Activated T-cell treated with anti-CD3 and anti-CD28 coated beads for 48 hours (primary cell): ENCODE measurements at regions not wholly inside any gene's neighbourhood (a gene's known extent, or its start where the extent isn't known, plus 50 kb on each side); places are given as distances from the start of the nearest gene placed in this dataset.

Source experiments
- DNase-seq: peaks from one replicate; pipeline ENCODE4 v3.0.0-alpha.2; 2020; ENCODE audit warnings: low read depth

DNA sequence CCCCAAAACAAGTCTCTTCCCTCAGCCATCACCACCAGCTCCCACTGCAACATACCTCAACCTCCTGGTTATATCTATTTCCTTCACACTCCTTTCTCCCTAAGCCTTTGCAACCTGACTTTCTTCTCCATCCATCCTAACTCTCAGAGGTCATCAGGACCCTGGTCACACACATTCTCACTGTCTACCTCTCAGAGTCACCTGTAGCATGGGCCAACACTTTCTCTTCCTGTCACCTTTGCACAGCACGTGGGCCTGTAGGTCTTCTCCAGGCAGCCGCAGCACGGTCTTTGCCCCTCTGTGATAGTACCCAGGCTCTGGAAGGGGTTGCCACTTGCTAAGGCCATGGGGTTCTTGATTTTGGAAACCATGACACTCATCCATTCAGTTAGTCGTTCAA lies 921.1 kb downstream of the UQCRFS1 start:
- DNase-seq, result no peak

DNA sequence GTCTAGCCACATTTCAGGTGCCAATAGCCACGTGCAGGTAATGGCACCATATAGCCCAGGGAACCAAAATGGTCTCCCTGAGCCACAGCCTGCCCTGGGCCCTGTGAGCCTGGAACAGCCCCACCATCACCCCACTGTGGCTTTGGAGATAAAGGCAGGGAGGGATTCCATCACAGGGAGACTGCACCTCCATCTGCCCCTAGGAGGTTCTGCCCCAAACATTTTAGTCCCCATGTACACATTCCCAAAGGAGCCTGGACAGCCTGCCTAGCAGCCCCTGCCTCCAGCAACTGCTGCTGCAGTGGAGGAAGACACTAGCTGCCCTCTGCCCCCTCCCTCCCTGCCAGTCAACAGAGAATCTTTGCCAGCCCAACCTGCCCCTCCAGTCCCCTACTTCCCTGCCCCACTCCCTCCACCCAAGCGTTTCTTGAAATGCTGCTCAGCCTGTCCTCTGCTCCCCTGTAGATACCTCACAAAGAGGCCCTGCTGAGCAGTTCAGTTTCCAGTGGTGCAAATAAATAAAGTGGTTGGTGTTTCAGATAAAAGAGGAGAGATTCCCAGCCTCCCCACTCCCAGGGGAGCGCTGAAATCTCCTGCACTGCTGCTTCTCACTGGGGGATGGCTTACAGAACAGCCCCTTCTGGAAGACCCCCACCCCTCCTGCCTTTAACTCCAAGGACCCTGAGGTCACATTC lies 921.8 kb downstream of the UQCRFS1 start:
- no peak for DNase-seq

GRCh38 chr19:28289295-28290063 lies 923.5 kb downstream of the UQCRFS1 start:
- no peak for DNase-seq

GRCh38 chr19:28288572-28289264 lies 924.2 kb downstream of the UQCRFS1 start:
- DNase-seq, result no peak

DNA sequence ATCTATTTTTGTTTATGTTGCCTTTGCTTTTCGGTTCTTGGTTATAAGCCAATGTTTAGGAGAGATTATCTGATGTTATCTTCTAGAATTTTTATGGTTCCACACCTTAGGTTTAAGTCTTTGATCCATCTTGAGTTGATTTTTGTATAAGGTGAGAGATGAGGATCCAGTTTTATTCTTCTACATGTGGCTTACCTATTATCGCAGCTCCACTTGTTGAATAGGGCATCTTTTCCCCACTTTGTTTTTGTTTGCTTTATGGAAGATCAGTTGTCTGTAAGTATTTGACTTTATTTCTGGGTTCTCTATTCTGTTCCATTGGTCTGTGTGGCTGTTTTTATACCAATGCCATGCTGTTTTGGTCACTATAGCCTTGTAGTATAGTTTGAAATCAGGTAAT lies 927.0 kb downstream of the UQCRFS1 start:
- no peak for DNase-seq

DNA sequence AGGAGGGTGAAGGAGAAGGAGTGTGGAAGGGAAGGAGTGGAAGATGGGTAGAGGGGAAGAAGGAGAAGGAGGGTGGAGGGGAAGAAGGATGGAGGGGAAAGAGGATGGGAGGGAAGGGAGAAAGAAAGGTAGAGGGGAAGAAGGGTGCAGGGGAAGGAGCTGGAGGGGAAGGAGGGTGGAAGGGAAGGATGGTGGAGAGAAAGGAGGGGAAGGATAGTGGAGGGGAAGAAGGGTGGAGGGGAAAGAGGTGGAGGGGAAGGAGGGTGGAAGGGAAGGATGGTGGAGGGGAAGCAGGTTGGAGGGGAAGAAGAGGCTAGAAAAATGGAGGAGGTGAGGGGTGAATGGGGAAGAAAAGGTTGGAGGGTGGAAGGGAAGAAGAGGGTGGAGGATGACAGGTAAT lies 927.9 kb downstream of the UQCRFS1 start:
- DNase-seq, result no peak

DNA sequence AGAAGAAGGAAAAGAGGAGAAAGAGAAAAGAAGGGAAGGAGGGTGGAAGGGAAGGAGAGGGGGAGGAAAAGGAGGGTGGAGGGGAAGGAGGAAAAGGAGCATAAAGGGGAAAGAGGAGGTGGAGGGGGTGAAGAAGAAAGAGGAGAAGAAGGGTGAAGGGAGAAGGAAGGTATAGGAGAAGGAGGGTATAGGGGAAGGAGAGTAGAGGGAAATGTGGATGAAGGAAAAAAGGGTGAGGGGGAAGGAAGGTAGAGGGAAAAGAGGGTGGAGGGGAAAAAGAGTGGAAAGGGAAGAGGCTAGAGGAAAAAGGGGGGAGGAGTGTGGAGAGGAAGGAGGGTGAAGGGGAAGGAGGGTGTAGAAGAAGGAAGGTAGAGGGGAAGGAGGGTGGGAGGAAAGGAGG lies 928.6 kb downstream of the UQCRFS1 start:
- no peak for DNase-seq

GRCh38 chr19:28283592-28283991 lies 929.4 kb downstream of the UQCRFS1 start:
- no peak for DNase-seq

GRCh38 chr19:28281676-28282075 lies 931.3 kb downstream of the UQCRFS1 start:
- DNase-seq, result no peak

GRCh38 chr19:28264556-28264955 lies 948.4 kb downstream of the UQCRFS1 start:
- no peak for DNase-seq

GRCh38 chr19:28258829-28259228 lies 954.1 kb downstream of the UQCRFS1 start:
- DNase-seq, result no peak

DNA sequence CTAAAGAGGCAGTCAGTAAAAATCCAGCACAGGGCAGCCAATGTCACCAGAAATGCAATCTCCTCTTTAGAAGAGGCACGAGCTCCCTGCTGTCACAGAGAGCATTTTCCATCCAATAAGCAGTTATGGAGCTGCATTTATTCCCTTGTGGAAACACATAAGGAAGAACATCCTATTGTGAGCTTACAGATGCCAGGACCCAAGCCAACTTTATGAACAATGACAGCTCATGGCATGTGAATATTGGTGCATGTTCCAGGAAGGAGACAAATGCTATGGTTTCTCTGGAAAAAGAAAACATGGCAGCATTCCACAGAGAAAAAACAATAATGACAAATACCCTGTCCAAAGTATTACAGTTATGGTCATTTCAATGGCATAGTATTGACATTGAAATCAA lies 955.6 kb downstream of the UQCRFS1 start:
- no peak for DNase-seq

DNA sequence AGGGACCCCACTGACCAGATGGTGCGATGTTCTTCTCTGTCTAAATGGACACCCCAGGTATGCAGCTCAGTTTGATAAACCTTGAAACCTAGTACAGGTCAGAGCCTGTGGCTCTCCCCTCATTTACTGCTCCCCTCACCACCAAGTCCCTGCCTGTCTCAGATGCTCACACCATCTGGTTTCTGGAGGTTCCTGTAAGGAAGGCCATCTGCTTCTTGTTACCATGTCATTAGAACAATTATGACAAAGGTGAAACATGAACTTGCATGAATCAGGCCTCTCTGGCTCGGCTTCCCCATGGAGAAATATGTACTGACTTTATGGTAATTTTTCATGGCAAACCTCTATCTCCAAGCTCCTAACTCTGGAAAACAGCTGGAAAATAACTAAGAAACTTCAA lies 965.7 kb downstream of the UQCRFS1 start:
- DNase-seq, result no peak

DNA sequence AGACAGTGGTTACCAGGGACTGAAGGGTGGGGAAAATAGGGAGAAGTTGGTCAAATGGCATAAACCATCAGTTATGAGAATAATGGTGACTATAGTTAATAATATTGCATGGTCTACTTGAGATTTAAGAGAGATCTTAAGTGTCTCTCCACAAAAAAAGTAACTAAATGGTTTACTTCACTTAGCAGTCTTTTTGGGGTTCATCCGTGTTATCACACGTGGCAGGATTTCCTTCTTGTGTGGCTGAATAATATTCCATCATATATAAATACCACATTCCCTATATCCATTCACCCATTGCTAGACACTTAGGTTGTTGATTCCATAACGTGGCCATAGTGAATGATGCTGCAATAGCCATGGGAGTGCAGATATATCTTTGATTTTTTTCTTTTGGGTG lies 967.0 kb downstream of the UQCRFS1 start:
- DNase-seq, result no peak

- no peak for DNase-seq
Measured at GRCh38 chr19:28244966-28245365, 968.0 kb downstream of the UQCRFS1 start.

GRCh38 chr19:28242317-28242927 lies 970.5 kb downstream of the UQCRFS1 start:
- DNase-seq, result no peak

- DNase-seq, result no peak
Measured at GRCh38 chr19:28239270-28239669, 973.7 kb downstream of the UQCRFS1 start.

DNA sequence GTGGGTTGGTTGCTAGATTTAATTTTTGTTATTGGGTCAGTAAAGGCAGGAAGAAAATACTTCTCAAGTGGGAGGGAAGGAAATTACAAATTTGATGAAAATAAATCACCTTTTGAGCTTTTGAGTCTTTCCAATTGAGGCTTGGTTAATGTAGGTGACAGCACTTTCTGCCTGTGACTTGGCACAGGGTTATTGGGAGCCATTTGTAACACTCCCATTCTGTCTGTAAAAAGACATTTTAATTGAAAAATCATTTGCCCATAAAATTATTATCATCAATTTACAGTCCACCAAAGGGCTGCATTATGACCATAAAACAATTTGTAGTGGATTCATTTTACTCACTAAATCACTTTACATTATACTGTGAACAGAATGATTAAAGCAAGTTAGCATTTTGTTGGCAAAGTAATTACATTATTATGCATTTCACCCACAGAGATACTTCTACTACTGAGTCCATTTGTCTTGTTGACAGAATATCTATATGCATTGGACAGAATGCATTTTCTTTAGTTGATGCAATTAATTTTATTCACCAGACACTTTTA lies 974.6 kb downstream of the UQCRFS1 start:
- no peak for DNase-seq

DNA sequence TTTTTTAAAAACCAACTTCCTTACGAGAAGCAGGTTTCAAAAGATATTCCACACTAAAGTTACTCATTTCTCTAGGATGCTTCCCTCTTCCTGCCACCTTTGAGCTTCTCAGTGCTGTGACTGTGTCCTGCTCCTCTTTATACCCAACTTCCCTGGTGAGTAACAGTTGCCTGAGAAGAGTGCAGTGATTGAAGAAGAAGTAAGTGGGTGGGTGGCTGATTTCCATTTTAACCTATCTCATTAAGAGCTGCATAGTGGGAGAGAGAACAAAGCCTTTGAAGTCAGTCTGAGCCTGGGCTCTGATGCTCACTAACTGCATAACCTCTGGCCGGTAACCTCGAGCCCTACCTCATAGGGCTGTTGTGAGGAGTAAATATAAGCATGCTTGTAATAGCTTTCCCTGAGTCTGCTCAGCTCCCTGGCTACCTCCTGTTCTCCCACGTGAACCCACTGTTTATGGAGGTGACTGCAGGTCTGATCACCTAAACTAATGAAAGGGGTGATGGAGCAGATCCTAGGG lies 977.3 kb downstream of the UQCRFS1 start:
- DNase-seq, result no peak

DNA sequence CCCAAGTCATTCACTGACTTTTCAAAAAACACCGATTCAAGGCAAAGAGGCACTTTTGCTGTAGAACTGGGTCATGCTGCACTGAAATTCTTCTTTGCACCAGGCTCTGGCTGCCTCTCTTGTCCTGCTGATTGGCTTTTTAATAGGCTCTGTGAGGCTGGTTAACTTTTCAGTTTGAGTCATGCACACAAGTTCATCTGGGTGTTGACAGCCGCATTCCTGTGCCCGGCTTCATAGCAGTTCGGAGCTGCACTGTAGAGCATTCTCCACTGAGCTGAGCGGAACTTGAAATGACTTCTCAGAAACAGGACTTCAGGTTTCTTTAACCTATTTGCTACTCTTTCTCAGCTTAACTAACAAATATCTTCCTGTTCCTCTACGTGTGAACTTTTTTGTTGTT lies 978.3 kb downstream of the UQCRFS1 start:
- DNase-seq, result no peak

DNA sequence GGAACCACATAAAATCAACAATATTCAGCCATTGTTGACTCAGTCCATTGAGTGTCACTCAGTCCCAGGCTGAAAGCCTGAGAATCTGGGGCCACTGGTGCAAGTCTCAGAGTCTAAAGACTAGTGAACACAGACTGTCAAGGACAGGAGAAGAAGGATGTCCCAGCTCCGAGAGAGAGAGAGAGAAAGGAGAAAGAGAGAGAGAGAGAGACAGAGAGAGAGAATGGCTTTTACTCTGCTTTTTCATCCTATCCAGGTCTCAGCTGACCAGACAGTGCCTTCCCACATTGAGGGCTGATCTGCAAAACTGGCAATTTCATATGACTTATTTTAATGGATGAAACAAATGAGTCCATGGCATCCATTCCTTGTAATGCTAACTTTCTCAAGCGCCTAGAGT lies 984.1 kb downstream of the UQCRFS1 start:
- DNase-seq, result no peak

- no peak for DNase-seq
Measured at GRCh38 chr19:28224441-28224840, 988.5 kb downstream of the UQCRFS1 start.
